Peyer's patch (tissue), 4 donors: ENCODE measurements at regions not wholly inside any gene's neighbourhood (a gene's known extent, or its start where the extent isn't known, plus 50 kb on each side); places are given as distances from the start of the nearest gene placed in this dataset.
"Not testable (repeated sequence)": the region's sequence is repeated elsewhere in the genome, so short reads cannot be mapped to it uniquely, and the experiment has no call there.

ENCODE experiments used
- DNase-seq, 3 donors: peaks; one replicate each; pipeline ENCODE4 v3.0.0-alpha.2; 2017 to 2019
- H3K27ac ChIP-seq, 4 donors: fragments of 200-600 bp; sonication (generic); one replicate each; pipeline ENCODE4 v1.5.1; 2016 to 2019
- H3K27me3 ChIP-seq, 2 donors: fragments of 200-600 bp; sonication (generic); one replicate each; pipeline ENCODE4 v1.5.1; 2019
- H3K36me3 ChIP-seq, 3 donors: fragments of 200-600 bp; sonication (generic); one replicate each; pipeline ENCODE4 v1.5.1; 2016 to 2019
- H3K4me1 ChIP-seq, 4 donors: fragments of 200-600 bp; sonication (generic); one replicate each; pipeline ENCODE4 v1.5.1; 2016 to 2019
- H3K4me3 ChIP-seq, 4 donors: fragments of 200-600 bp; sonication (generic); 1 replicate in 3 of 4; 2 replicates in 1 of 4; pipeline ENCODE4 v1.5.1; 2016 to 2019; ENCODE audit warnings: mild to moderate bottlenecking in 1 of 4
- H3K9me3 ChIP-seq, 4 donors: fragments of 200-600 bp; sonication (generic); one replicate each; pipeline ENCODE4 v1.5.1; 2016 to 2019; ENCODE audit warnings: mild to moderate bottlenecking in 1 of 4
- POLR2A ChIP-seq, 2 donors: fragments of 450-650 bp; IDR thresholded peaks; one replicate each; pipeline ENCODE4 v1.5.1; 2017; ENCODE audit warnings: antibody characterized with exemption in 2 of 2, mild to moderate bottlenecking in 2 of 2, moderate library complexity in 2 of 2
- TF ChIP-seq, protein P1 (sequence below), 6 experiments: fragments of 450-650 bp in 4 of 6; fragments of 200-600 bp in 2 of 6; sonication (generic) in 1 of 6; IDR thresholded peaks; one replicate each; pipeline ENCODE4 v1.5.1; 2017 to 2019; ENCODE audit warnings: antibody characterized with exemption in 6 of 6, mild to moderate bottlenecking in 3 of 6, moderate library complexity in 1 of 6

DNA sequence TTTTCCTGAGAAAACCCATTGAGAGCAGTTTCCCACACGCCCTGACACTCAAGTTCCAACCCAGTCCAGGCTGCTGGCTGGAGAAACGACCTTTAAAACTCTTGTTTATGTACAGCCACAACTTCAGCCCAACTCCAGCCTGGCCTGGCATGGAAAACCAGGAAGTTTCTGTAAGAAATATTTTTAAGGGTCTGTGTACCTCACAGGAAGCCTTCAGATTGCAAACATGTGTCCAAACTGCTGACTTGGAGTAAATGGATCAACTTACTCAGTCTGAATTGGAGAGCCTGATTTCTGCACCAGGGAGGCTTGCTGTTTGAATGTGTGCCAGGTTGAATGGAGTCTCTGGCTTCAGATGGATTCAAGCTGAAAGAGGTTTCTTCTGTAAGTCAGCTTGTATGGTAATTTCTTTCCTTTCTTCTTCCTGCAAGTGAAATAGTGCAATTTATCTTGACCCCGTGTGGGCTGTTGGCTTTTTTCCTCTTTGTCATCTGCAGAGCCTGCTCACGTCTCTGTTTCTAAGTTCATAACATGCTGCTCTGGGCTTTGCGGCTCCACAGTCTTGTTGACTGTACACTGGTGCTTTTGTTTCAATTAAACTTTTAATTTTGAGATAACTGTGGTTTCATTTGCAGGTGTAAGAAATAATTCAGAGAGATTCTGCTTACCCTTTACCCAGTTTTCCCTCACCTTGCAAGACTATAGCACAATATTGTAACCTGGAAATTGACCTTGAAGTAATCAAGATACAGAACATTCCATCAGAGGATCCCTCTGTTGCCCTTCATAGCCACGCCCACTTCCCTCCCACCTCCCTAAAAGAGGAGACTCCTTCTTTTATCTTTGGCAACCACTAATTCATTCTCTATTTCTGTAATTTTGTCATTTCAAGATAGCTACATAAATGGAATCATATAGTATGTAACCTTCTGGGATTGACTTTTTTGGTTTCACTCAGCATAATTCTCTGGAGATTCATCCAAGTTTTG lies 109.7 kb upstream of the PRMT8 start:
- H3K36me3 ChIP-seq: no peaks in the 10 kb centered on the region
- DNase-seq: no peak
- TF ChIP-seq, protein P1, sequence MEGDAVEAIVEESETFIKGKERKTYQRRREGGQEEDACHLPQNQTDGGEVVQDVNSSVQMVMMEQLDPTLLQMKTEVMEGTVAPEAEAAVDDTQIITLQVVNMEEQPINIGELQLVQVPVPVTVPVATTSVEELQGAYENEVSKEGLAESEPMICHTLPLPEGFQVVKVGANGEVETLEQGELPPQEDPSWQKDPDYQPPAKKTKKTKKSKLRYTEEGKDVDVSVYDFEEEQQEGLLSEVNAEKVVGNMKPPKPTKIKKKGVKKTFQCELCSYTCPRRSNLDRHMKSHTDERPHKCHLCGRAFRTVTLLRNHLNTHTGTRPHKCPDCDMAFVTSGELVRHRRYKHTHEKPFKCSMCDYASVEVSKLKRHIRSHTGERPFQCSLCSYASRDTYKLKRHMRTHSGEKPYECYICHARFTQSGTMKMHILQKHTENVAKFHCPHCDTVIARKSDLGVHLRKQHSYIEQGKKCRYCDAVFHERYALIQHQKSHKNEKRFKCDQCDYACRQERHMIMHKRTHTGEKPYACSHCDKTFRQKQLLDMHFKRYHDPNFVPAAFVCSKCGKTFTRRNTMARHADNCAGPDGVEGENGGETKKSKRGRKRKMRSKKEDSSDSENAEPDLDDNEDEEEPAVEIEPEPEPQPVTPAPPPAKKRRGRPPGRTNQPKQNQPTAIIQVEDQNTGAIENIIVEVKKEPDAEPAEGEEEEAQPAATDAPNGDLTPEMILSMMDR (IDR thresholded peaks at IDR 0.05): no peak
- no peak for TF ChIP-seq POLR2A (IDR thresholded peaks at IDR 0.05)
- no peaks in the 10 kb centered on the region for H3K27me3 ChIP-seq
- H3K9me3 ChIP-seq: no peaks in the 10 kb centered on the region
- H3K4me1 ChIP-seq: no peaks in the 10 kb centered on the region
- no peak overlapping the region for H3K27ac ChIP-seq
- no peak overlapping the region for H3K4me3 ChIP-seq

DNA sequence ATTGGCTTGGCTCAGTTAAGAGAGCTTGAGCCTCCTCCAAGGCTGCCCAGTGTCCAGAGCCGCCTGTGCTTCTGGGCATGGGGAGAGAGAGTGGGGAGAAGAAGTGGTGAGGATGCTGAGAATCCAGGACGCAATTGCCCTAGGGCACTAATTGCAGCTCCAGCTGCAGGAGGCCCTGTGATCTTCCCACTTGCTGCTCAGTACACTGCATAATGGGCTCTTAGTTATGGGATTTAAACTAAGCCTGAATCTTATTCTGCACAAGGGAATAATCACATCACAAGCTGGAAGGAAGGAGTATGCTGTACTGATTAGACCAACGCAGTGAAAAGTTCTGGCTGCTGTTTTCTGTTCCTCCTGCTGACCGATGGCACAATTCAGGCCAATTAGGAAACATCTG lies 101.0 kb upstream of the PRMT8 start:
- Histone ChIP-seq H3K27me3 (no peaks in the 10 kb centered on the region), H3K27ac (no peak overlapping the region), H3K36me3 (no peaks in the 10 kb centered on the region), H3K9me3 (no peaks in the 10 kb centered on the region), H3K4me3 (no peak overlapping the region), H3K4me1 (no peaks in the 10 kb centered on the region)
- no peak for TF ChIP-seq POLR2A (IDR thresholded peaks at IDR 0.05)
- TF ChIP-seq, protein P1 (IDR thresholded peaks at IDR 0.05): no peak
- no peak for DNase-seq

DNA sequence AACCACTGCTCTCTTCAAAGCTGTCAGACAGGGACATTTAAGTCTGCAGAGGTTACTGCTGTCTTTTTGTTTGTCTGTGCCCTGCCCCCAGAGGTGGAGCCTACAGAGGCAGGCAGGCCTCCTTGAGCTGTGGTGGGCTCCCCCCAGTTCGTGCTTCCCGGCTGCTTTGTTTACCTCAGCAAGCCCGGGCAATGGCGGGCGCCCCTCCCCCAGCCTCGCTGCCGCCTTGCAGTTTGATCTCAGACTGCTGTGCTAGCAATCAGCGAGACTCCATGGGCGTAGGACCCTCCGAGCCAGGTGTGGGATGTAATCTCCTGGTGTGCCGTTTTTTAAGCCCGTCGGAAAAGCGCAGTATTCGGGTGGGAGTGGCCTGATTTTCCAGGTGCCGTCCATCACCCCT lies 93.4 kb upstream of the PRMT8 start:
- not testable (repeated sequence) for H3K27me3 ChIP-seq, H3K9me3 ChIP-seq, H3K36me3 ChIP-seq, H3K4me3 ChIP-seq, H3K27ac ChIP-seq, H3K4me1 ChIP-seq, DNase-seq

DNA sequence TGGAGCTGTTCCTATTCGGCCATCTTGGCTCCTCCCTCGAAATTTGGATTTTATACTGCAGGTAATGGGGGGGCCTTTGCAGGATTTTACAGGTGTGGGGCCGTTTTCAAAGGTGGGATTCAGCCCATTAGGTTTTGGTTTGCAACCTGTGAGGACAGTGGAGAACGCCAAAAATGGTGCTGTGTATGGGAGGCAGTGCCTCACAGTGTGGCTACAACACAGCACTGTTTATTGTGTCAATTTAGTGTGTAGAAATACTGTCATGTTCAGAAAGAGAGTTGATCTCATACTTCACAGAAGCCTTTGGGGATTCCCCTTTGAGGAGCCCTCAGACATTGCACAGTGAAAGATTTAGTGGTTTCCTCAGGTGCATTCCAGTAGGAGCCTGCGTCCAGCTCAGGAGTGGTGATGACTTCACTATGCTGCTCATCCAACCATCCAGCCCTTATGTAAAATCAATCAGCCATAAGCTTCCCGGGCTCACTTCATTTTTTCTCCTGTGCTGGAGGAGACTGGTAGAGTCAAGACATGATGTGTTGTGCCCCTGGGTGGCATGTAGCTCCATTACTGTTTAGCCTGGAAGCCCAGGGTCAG lies 92.7 kb upstream of the PRMT8 start:
- no peak overlapping the region for H3K4me3 ChIP-seq
- TF ChIP-seq, protein P1 (IDR thresholded peaks at IDR 0.05): no peak
- no peak for TF ChIP-seq POLR2A (IDR thresholded peaks at IDR 0.05)

DNA sequence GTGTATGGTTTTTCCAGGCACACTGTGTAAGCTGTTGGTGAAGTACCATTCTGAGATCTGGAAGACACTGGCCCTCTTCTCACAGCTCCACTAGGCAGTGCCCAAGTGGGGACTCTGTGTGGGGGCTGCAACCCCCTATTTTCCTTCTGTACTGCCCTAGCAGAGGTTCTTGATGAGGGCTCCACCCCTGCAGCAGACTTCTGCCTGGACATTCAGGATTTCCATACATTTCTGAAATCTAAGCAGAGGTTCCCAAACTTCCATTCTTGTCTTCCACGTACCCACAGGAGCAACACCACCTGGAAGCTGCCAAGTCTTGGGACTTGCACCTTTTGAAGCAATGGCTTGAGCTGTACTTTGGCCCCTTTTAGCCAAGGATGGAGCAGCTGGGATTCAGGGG lies 85.2 kb upstream of the PRMT8 start:
- no peak for DNase-seq
- Histone ChIP-seq H3K27ac (no peak overlapping the region), H3K36me3 (no peaks in the 10 kb centered on the region), H3K4me1 (no peaks in the 10 kb centered on the region), H3K27me3 (no peaks in the 10 kb centered on the region), H3K4me3 (no peak overlapping the region), H3K9me3 (peaks cover 0 to 18% (median 5%) of the 10 kb centered on the region in 4 donors)
- TF ChIP-seq, protein P1 (IDR thresholded peaks at IDR 0.05): no peak
- no peak for TF ChIP-seq POLR2A (IDR thresholded peaks at IDR 0.05)

More for the DNA sequence above, 92.7 kb upstream of the PRMT8 start:
- H3K36me3 ChIP-seq: no peaks in the 10 kb centered on the region
- no peaks in the 10 kb centered on the region for H3K4me1 ChIP-seq
- no peak for DNase-seq
- no peaks in the 10 kb centered on the region for H3K9me3 ChIP-seq
- H3K27me3 ChIP-seq: no peaks in the 10 kb centered on the region
- H3K27ac ChIP-seq: no peak overlapping the region

DNA sequence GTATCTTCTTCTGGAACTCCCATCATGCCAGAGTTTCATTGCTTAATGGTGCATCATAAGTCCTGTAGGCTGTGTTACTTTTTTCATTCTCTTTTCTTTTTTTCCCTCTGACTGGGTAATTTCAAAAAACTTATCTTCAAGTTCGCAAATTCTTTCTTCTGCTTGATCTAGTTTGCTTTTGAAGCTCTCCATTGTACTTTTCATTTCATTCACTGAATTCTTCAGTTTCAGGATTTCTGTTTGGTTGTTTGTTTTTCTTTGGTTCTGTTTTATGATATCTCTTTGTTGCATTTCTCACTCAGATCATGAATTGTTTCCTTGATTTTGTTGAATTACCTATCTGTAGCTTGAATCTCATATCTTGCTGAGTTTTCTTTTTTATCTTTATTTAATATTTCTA lies 83.3 kb upstream of the PRMT8 start:
- no peak for DNase-seq
- Histone ChIP-seq H3K9me3 (peaks cover 0 to 18% (median 5%) of the 10 kb centered on the region in 4 donors), H3K27me3 (no peaks in the 10 kb centered on the region), H3K27ac (no peak overlapping the region), H3K4me1 (no peaks in the 10 kb centered on the region), H3K36me3 (no peaks in the 10 kb centered on the region), H3K4me3 (no peak overlapping the region)
- TF ChIP-seq, protein P1 (IDR thresholded peaks at IDR 0.05): no peak
- TF ChIP-seq POLR2A (IDR thresholded peaks at IDR 0.05): no peak
